HCEC 1CT (cell line): ENCODE measurements at regions not wholly inside any gene's neighbourhood (a gene's known extent, or its start where the extent isn't known, plus 50 kb on each side); places are given as distances from the start of the nearest gene placed in this dataset.
"Not testable (repeated sequence)": the region's sequence is repeated elsewhere in the genome, so short reads cannot be mapped to it uniquely, and the experiment has no call there.

Experiments used
- DNase-seq: peaks from one replicate; pipeline ENCODE4 v3.0.0-alpha.2; 2017

DNA sequence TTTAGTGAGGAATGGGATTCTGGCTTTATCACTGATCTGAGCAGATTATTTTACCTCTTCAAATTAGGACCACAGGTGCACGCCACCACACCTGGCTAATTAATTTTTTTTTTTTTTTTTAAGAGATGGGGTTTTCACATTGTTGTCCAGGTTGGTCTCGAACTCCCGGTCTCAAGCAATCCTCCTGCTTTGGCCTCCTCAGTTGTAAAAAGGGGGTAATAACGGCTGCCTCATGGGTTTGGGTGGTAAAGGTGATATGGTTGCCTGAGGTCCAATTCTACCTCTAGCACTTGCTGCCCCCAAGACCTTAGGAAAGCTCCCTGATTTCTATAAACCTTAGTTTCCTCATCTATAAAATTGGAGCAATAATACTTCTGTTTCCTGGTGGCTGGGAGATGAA lies 130.7 kb upstream of the HS3ST2 start:
- DNase-seq: no peak

DNA sequence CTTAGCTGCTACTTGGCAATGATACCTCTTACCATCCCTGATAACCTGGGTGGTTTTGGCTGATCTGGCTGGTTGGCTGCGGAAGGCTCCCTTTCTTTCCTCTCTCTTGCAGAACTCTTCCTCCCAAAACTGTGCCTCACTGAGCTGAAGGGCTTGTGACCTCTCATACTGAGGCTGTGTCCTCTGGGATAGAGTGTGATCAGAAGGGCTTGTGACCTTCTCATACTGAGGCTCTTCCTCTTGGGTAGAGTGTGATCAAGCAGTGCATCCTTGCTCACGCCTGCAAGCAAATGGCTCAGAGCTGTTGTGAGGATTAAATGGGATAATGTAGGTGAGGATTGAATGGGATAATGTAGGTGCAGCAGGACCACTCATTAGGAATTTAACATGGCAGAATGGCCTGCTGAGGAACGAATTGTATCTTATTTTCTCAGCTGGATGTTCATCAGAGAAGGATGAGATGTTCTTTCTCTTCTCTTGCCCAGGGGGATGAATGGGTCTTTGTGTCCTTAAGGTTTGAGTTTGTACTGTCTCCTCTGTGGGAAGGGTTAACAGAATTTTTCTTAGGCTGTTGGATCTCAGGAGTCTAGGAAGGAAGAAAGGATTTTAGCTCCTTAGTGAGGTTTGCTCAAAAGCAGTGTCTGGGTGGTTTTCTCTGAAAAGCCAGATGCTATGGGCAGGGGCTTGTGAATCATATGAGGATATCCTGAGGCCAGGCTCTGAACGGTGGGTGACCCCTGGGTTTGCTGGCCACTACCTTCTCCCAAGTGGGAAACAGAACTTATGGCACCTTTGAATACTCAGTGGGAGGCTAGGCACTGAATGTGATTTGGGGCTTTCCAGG lies 130.0 kb upstream of the HS3ST2 start:
- no peak for DNase-seq

DNA sequence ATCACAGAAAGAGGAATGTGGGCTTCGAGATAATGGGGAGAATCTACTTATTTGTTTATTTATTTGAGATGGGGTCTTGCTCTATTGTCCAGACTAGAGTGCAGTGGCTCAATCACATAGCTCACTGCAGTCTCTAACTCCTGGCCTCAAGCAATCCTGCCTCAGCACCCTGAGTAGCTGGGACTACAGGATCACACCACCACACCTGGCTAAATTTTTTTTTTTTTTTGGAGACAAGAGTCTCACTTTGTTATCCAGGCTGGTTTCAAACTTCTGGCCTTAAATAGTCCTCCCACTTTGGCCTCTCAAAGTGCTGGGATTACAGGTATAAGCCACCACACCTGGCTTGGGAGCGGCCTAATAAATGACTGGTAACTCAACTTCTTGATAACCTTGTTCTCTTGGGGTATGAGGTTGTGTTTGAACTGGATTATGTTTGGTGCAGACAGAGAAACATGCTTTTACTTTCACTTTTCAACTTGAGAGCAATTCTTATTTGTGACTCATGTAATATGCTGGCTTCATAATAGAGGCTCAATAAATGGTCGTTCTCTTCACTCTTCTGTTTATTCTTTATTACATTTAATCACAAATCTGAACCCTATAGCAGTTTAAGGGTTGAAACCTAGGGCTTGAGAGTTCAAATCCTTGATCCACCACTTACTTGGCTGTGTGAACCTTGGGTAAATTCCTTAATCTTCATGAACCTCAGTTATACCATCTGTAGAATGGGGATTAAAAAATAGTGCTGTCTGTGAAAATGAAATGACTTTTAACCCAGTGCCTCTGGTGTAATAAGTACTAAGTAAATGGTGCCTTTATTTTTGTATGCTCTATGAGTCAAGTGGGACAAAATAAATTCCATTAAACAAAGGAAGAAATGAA lies 129.1 kb upstream of the HS3ST2 start:
- DNase-seq: peak; percentile 59

DNA sequence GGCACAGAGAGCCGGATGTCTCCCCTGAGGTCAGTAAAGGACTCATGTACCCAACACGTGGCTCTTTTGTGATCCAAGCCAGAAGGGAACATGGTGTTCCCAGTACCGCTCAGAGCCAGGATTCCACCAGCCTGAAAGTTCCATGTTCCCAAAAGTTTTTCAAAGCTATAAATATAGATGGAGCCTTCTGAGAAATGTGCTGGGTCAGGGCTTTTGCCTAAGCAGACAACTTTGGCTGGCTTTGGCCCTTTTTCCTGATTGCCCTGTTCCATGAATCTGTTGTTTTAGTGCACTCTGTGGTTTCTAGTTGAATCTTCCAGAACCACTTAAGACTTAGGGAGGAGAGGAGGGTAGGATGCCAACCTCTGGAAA lies 128.5 kb upstream of the HS3ST2 start:
- peak; percentile 63 for DNase-seq

DNA sequence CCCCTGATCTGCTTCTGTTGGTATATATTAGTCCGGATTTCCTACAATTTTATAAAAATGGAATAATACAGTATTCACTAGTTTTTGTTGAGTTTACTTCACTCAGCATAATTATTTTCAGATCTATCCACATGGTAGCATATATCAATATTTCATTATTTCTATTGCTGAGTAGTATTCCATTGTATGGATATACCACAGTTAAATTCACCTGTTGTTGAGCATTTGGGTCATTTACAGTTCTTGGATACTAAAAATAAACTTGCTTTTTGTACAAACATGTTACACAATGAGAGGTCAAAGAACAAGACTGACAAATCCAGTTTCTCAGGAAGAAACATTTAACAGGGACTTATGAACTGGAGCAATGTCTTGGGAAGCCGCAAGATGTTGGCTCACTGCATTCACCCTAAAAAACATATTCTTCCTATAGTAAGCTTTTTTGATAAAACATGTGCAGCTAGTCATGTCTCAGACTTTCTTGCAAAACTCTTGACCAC lies 126.9 kb upstream of the HS3ST2 start:
- peak; percentile 28 for DNase-seq

DNA sequence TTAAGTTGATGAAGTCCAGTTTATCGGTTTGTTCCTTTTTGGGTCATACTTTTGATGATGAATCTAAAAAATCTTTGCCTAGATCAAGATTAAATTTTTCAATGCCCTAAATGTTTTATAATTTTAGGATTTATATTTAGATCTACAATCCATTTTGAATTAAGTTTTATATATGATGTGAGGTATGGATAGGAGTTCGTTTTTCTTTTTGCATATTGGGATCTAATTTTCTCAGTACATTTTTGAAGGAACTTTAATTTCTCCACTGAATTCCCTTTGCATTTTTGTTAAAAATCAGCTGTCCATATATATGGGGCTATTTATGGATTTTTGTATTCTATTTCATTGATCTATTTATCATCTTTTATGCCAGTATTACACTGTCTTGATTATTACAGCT lies 125.5 kb upstream of the HS3ST2 start:
- no peak for DNase-seq

DNA sequence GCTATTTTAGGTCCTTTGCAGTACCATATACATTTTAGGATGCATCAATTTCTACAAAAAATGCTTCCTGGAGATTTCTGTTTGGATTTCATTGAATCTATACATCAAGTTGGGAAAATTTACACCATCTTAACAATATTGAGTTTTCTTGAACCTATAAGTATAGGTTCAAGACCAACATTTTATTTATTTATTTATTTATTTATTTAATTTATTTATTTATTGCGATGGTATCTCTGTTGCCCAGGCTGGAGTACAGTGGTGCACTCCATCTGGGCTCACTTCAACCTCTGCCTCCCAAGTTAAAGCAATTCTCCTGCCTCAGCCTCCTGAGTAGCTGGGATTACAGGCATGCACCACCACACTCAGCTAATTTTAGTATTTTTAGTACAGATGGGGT lies 125.0 kb upstream of the HS3ST2 start:
- DNase-seq: no peak

DNA sequence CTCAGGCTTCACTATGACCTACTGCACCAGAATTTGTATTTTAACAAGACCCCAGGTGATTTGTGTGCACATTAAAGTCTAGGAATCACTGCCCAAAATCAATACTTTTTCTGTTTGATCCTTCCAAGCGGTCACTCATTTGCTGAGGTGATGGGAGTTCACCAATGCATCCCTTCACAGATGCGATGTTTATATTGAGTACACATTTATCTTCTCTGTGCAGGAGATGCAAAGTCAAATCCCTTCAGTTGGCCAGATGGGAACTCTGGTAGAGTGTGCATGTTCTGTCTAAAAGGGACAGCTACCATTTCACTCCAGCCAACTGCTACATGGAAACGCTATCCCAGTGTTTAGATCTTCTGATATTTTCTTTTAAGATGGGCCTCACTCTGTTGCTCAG lies 122.6 kb upstream of the HS3ST2 start:
- DNase-seq: no peak

DNA sequence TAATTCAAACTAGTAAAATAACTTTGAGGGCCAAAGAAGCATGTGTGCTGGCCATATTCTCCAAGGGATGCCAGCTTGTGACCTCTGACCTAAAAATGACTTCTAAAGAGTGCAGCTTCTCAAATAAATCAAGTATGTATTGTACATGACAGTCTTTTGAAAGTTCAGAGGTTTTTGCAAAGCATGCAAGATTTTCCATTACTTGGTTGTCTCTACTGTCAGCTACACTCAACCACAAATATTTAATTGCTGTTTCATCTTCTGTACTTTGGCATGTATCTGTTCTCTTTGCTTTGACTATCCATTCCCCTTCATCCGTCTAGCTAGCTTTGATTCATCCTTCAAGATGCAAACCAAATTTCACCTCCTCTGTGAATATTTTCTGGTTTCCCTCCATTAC lies 121.9 kb upstream of the HS3ST2 start:
- DNase-seq: no peak

DNA sequence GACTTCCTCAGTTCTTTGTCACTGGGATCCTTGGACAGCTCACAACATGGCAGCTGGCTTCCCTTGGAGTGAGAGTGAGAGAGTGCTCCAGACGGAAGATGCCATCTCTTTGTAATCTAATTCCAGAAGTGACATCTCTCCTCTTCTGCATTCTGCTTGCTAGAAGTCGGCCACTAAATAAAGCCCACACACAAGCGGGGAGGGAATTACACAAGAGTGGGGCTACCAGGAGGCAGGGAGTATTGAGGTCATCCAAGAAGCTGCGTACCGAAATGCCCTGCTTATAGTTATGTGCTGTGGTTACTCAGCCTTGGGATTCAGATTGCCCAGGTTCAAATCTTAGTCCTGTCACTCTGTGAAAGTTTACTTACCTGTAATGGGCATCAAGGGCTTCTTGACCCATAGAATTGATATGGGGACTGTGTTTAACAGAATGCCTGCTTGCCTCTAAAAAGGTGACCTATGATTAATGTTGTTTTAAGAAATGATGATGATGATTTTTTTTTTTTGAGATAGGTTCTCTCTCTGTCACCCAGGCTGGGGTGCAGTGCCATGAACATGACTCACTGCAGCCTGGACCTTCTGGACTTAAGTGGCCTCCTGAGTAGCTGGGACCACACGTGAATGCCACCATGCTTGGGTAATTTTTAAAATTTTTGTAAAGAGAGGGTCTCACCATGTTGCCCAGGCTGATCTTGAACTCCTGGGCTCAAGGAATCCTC lies 120.9 kb upstream of the HS3ST2 start:
- no peak for DNase-seq

DNA sequence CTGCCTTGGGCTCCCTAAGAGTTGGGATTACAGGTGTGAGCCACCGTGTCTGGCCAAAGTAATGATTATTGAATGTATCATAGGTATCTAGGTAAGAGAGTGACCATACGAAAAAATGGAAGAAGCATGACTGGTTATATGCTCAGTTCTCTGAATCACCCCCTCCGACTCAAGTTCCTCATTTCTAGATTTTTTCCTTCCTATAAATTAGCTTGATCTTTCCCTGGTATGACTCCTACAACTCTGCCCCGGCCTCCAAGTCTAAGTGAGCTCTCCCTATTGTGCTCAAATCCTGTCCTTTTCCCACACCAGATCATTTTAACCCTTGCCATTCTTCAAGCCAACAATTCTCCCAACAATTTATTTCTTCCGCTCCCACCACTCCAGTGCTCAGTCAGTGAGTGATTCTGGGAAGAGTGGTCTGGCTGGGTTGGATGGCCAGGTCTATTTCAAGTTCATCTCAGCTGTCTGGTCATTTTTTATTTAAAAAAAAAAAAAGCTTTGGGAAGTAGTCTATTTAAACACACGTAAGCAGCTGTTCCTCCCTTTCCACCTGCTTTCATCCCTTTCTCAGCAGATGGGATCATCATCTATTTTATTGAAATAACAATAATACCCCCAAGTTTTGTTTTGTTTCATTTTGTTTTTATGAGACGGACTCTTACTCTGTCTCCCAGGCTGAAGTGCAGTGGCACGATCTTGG lies 120.2 kb upstream of the HS3ST2 start:
- DNase-seq: no peak

DNA sequence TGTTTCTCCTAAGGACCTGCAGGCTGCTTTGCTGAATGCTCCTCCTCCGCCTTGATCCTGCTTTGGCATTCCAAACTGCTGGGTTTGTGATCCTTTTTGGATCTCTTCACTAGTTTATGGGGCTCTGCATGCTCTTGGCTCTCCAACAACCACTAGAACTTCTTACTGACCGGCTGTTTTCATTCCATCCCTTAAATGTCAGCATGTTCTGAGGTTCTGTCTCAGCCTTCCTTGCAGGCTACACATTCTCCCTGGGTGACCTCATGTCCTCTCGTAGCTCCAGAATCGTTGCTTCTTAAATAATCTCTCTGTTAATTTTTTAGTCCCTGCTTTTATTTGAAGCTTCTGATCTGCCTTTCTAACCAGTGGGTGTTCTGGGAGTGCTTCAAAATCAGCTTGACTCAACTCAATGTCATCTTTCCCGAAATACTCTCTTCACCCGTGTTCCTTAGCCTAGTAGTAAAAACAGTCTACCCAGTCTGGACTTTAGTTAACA lies 119.0 kb upstream of the HS3ST2 start:
- peak; percentile 91 for DNase-seq

DNA sequence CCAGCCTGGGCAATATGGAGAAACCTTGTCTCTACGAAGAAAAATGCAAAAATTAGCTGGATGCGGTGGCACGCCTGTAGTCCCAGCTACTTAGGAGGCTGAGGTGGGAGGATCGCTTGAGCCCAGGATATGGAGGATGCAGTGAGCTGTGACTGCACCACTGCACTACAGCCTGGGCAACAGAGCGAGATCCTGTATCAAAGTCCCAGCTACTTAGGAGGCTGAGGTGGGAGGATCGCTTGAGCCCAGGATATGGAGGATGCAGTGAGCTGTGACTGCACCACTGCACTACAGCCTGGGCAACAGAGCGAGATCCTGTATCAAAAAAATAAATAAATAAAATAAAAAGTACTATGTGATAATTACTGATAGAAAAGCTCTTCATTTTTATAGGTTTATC lies 118.2 kb upstream of the HS3ST2 start:
- not testable (repeated sequence) for DNase-seq

DNA sequence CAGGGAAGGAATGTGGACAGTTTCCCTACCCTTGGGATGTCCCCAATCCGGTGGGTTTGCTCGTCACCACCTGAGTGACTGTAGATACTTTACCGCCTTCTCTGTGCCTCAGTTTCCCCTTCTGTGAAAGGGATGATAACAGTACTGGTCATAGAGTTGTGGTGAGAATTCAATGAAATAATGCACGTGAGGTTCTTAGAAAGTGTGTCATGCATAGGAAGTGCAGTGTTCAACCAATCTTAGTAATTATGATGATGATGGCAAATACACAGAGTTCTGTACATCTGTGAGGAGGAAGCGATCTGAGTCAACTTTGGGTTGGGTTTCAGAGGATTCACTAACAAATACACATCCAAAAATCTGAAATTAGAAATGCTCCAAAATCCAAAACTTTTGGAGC lies 114.6 kb upstream of the HS3ST2 start:
- DNase-seq: no peak

DNA sequence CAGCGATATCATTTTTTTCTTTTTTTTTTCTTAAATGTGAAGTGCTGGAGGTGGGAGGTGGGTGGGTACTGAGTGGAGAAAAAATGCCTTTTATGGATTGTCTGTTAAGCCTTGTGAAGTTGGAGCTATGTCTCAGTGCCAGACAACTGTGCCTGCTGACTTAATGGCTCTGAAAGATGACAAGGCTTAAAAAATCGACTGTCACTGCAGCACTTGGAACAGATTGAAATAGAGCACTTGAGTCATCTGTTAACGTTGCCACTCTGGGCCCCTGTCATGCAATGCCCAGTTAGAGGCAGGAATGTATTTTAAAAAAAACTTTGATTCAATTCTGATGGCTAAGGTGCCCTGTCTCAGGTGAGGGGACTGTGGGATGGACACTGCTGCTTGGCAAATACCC lies 108.2 kb upstream of the HS3ST2 start:
- DNase-seq: no peak

DNA sequence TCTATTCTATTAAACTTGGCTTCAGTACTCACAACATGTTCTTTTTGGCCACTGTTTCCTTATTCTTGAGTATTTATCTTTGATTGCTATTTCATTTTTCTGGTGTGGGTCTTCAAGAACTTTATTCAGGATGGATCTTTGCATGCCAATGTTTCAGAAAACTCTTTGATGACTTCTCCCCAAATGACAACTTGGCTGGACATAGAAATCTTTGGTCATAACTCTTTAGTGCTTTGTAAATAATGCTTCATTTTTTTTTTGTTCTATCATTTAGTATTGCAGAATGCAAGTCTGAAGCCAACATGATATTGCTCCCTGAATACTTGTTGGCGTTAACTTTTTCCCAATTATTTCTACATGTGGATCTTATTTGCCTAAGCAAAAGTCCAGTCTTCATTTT lies 103.6 kb upstream of the HS3ST2 start:
- no peak for DNase-seq

DNA sequence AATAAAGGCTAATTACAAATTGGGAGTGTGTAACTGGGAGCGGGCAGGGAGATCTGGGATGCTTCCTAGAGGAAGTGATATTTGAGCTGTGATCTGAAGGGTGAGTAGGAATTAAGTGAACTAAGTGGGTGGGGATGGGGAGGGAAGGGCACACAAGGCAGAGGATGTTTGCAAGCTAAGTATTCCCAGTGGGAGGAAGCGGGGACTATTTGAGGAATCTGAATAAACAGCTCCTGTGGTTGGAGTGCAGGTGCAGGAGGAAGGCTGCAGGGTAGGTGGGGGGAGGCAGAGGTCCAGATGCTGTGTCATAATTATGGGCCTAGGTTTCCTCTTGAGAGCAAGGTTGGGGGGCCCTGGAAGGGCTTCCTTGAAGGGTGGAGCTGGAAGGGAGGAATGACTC lies 102.1 kb upstream of the HS3ST2 start:
- no peak for DNase-seq

DNA sequence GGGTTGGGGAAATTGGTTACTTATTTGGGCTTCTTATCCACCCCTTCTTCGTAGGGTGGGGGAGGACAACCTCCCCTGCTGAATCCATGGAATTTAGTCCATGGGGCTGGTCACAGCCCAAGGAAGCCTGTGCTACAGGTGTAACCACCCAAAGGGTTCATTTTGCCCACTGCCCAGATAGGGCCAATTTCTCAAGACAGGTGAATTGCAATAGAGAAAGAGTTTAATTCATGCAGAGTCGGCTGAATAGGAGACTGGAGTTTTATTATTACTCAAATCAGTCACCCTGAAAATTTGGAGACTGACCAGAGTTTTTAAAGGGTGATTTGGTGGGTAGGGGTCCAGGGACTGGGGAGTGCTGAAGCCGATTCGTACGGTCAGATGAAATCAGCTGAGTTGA lies 101.5 kb upstream of the HS3ST2 start:
- DNase-seq: no peak

DNA sequence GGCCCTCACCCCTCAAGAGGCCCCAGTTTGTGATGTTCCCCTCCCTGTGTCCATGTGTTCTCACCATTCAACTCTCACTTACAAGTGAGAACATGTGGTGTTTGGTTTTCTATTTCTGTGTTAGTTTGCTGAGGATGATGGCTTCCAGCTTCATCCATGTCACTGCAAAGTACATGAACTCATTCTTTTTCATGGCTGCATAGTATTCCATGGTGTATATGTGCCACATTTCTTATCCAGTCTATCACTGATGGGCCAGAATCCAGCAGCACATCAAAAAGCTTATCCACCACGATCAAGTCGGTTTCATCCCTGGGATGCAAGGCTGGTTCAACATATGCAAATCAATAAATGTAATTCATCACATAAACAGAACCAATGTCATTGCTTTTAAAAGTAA lies 95.4 kb upstream of the HS3ST2 start:
- not testable (repeated sequence) for DNase-seq

DNA sequence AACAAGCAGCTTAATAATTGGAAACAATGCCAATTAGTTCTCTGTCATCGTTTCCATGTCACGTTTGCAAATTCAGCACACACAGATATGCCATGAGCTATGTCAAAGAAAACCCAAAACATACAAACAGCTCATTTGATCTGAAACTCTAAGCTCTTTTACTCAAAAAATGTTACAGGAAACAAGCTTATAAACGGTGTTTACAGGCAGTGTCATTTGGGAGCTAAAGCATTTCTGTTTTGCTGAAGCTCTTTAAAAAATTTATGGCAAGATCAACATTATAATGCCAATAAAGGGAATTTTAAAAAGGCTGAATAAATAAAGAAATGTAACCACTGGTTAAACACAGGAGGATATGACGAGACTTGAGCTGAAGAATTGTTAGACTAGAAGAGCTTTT lies 94.0 kb upstream of the HS3ST2 start:
- no peak for DNase-seq

DNA sequence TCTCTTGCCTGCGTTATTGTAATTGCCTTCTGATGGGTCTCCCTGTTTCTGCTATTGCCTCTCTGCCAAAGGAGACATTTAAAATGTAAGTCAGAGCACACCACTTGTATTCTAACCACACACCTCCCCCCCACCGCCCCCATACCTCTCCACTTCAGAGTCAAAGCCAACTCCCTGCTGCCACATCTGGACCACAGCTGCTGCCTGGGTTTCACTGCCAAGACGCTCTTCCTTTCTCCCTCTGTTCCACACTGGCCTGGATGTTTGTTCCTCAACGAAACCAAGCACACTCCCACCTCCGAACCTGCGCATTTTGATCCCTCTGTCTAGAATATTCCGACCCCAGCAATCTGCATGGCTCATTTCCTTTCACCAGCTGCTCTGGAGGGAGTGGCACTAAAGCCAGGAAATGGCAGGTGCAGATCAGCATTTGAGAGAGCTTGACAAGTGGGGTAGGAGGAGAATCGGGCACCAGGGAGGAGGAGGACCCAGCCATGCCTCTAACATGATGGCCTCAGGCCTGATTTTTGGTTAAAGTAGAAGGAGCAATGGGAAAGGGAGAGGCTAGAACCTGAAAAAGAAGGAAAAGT lies 92.4 kb upstream of the HS3ST2 start:
- DNase-seq: peak; percentile 56
